ENCODE measurements at regions not wholly inside any gene's neighbourhood (a gene's known extent, or its start where the extent isn't known, plus 50 kb on each side); places are given as distances from the start of the nearest gene placed in this dataset.

- TF ChIP-seq CTCF (IDR thresholded peaks at IDR 0.05) = no peak
- no peak for TF ChIP-seq POLR2A (IDR thresholded peaks at IDR 0.05)
Observed at GRCh38 chr6:91713911-91714310, 1127.0 kb upstream of the MAP3K7 start.

Data from body of pancreas (tissue), 4 donors.